H9 (cell line): ENCODE measurements at regions not wholly inside any gene's neighbourhood (a gene's known extent, or its start where the extent isn't known, plus 50 kb on each side); places are given as distances from the start of the nearest gene placed in this dataset.

Experiments
- DNase-seq: peaks from one replicate; pipeline ENCODE4 v3.0.0-alpha.2; 2017
- H2AFZ ChIP-seq: one replicate; pipeline ENCODE4 v1.6.1; 2013; ENCODE audit warnings: mild to moderate bottlenecking, low read length, control low read depth, moderate library complexity
- H2AK5ac ChIP-seq: 2 replicates; pipeline ENCODE4 v1.6.1; 2013; ENCODE audit warnings: low read length, control low read depth, mixed read lengths; ENCODE audit not compliant: insufficient read length
- H2BK120ac ChIP-seq: one replicate; pipeline ENCODE4 v1.6.1; 2013; ENCODE audit warnings: low read depth, mild to moderate bottlenecking, low read length, control low read depth, inconsistent platforms; ENCODE audit not compliant: poor library complexity, severe bottlenecking
- H2BK12ac ChIP-seq: 2 replicates; pipeline ENCODE4 v1.6.1; 2013; ENCODE audit warnings: low read length, control low read depth, mixed read lengths, low read depth; ENCODE audit not compliant: insufficient read length
- H2BK15ac ChIP-seq: 2 replicates; pipeline ENCODE4 v1.6.1; 2013; ENCODE audit warnings: low read depth, low read length, control low read depth
- H2BK20ac ChIP-seq: one replicate; pipeline ENCODE4 v1.6.1; 2013; ENCODE audit warnings: low read depth, mild to moderate bottlenecking, low read length, control low read depth, inconsistent platforms; ENCODE audit not compliant: poor library complexity, severe bottlenecking
- H2BK5ac ChIP-seq: 2 replicates; pipeline ENCODE4 v1.6.1; 2013; ENCODE audit warnings: low read length, control low read depth, mixed read lengths; ENCODE audit not compliant: insufficient read length
- H3K14ac ChIP-seq: 2 replicates; pipeline ENCODE4 v1.6.1; 2013; ENCODE audit warnings: low read length, control low read depth; ENCODE audit not compliant: insufficient read depth
- H3K18ac ChIP-seq: 2 replicates; pipeline ENCODE4 v1.6.1; 2013; ENCODE audit warnings: low read depth, mild to moderate bottlenecking, mixed read lengths, low read length, control low read depth; ENCODE audit not compliant: insufficient read length
- H3K23ac ChIP-seq: 2 replicates; pipeline ENCODE4 v1.6.1; 2013; ENCODE audit warnings: low read length, control low read depth, mixed read lengths, low read depth; ENCODE audit not compliant: insufficient read length
- H3K23me2 ChIP-seq: 2 replicates; pipeline ENCODE4 v1.6.1; 2013; ENCODE audit warnings: low read depth, mild to moderate bottlenecking, mixed read lengths, low read length, control low read depth; ENCODE audit not compliant: insufficient read length, poor library complexity, severe bottlenecking
- H3K27ac ChIP-seq: 2 replicates; pipeline ENCODE4 v1.5.1; 2013; ENCODE audit warnings: low read length, control low read depth, mixed read lengths, low read depth; ENCODE audit not compliant: insufficient read length
- H3K27me3 ChIP-seq: 2 replicates; pipeline ENCODE4 v1.6.1; 2013; ENCODE audit warnings: low read length, control low read depth, inconsistent platforms; ENCODE audit not compliant: insufficient read depth
- H3K4ac ChIP-seq: 2 replicates; pipeline ENCODE4 v1.6.1; 2013; ENCODE audit warnings: low read depth, mild to moderate bottlenecking, control low read depth, inconsistent platforms, low read length, moderate library complexity
- H3K4me1 ChIP-seq: 2 replicates; pipeline ENCODE4 v1.6.1; 2013; ENCODE audit warnings: low read length, control low read depth, inconsistent platforms; ENCODE audit not compliant: insufficient read depth
- H3K4me2 ChIP-seq: 2 replicates; pipeline ENCODE4 v1.6.1; 2013; ENCODE audit warnings: low read length, control low read depth, mixed read lengths; ENCODE audit not compliant: insufficient read length, insufficient read depth
- H3K56ac ChIP-seq: 2 replicates; pipeline ENCODE4 v1.6.1; 2013; ENCODE audit warnings: low read depth, mild to moderate bottlenecking, mixed read lengths, low read length, control low read depth; ENCODE audit not compliant: insufficient read length
- H3K79me1 ChIP-seq: 2 replicates; pipeline ENCODE4 v1.6.1; 2013; ENCODE audit warnings: low read depth, mild to moderate bottlenecking, moderate library complexity, low read length, control low read depth, inconsistent platforms; ENCODE audit not compliant: insufficient read depth, poor library complexity, severe bottlenecking
- H3K79me2 ChIP-seq: 2 replicates; pipeline ENCODE4 v1.6.1; 2013; ENCODE audit warnings: low read length, control low read depth, inconsistent platforms; ENCODE audit not compliant: insufficient read depth
- H3K9ac ChIP-seq: 2 replicates; pipeline ENCODE4 v1.6.1; 2013; ENCODE audit warnings: low read length, control low read depth, mixed read lengths; ENCODE audit not compliant: insufficient read length; ENCODE audit errors: extremely low read depth
- H3K9me3 ChIP-seq: one replicate; pipeline ENCODE4 v1.6.1; 2013; ENCODE audit warnings: low read depth, low read length, inconsistent platforms; ENCODE audit not compliant: control insufficient read depth
- H3T11ph ChIP-seq: one replicate; pipeline ENCODE4 v1.6.1; 2013; ENCODE audit warnings: mild to moderate bottlenecking, low read length, control low read depth, inconsistent platforms
- H4K20me1 ChIP-seq: one replicate; pipeline ENCODE4 v1.6.1; 2013; ENCODE audit not compliant: control insufficient read depth, insufficient read length, insufficient read depth
- H4K5ac ChIP-seq: 2 replicates; pipeline ENCODE4 v1.6.1; 2013; ENCODE audit warnings: low read depth, mild to moderate bottlenecking, mixed read lengths, low read length, control low read depth; ENCODE audit not compliant: insufficient read length
- H4K8ac ChIP-seq: replicated peaks from 2 replicates; pipeline ENCODE4 v1.6.1; 2013; ENCODE audit warnings: low read length, control low read depth, mixed read lengths, low read depth; ENCODE audit not compliant: insufficient read length
- H4K91ac ChIP-seq: 2 replicates; pipeline ENCODE4 v1.6.1; 2013; ENCODE audit warnings: low read depth, mild to moderate bottlenecking, moderate library complexity, mixed read lengths, low read length, control low read depth; ENCODE audit not compliant: insufficient read length
- H3K27ac Mint-ChIP-seq, 3 experiments: 2 replicates in 2 of 3; 3 replicates in 1 of 3; pipeline ENCODE4 v1.8.0; 2020 to 2021; ENCODE audit warnings: mixed read lengths in 3 of 3, mild to moderate bottlenecking in 1 of 3, moderate library complexity in 1 of 3
- H3K27me3 Mint-ChIP-seq: 2 replicates; pipeline ENCODE4 v1.8.0; 2021; ENCODE audit warnings: low read depth, mild to moderate bottlenecking, moderate library complexity, mixed read lengths
- H3K36me3 Mint-ChIP-seq, 3 experiments: 2 replicates in 2 of 3; 3 replicates in 1 of 3; pipeline ENCODE4 v1.8.0; 2020 to 2021; ENCODE audit warnings: low read depth in 3 of 3, mixed read lengths in 3 of 3; ENCODE audit not compliant: insufficient read depth in 1 of 3
- H3K4me1 Mint-ChIP-seq, 2 experiments: 2 replicates each; pipeline ENCODE4 v1.8.0; 2020; ENCODE audit warnings: mixed read lengths in 2 of 2
- H3K4me3 Mint-ChIP-seq, 2 experiments: 2 replicates in 1 of 2; 3 replicates in 1 of 2; pipeline ENCODE4 v1.8.0; 2020 to 2021; ENCODE audit warnings: mild to moderate bottlenecking in 2 of 2, mixed read lengths in 2 of 2, moderate library complexity in 1 of 2
- H3K9me3 Mint-ChIP-seq, 2 experiments: 2 replicates in 1 of 2; 3 replicates in 1 of 2; pipeline ENCODE4 v1.8.0; 2020; ENCODE audit warnings: mild to moderate bottlenecking in 2 of 2, mixed read lengths in 2 of 2, moderate library complexity in 1 of 2
- CTCF ChIP-seq: fragments of 200-600 bp; sonication (generic); conservative IDR thresholded peaks from 3 replicates; pipeline ENCODE4 v1.8.0; 2021; ENCODE audit warnings: antibody characterized with exemption, mild to moderate bottlenecking
- WGBS: extraction: QIAGEN DNeasy Blood & Tissue Kit; methylation state at CpG from one replicate; pipeline ENCODE4 v1.1.7; 2013; ENCODE audit warnings: missing lambda C conversion rate, low lambda C conversion rate, mixed read lengths; ENCODE audit not compliant: insufficient read length; ENCODE audit errors: extremely low coverage; 5-methylcytosine and 5-hydroxymethylcytosine counted together

GRCh38 chr6:3601570-3601969 is 144.7 kb upstream of the SLC22A23 start:
- Histone ChIP-seq H2AFZ (no peak overlapping the region), H3T11ph (no peak overlapping the region), H3K18ac (no peak overlapping the region), H2AK5ac (no peak overlapping the region), H3K23me2 (no peaks in the 10 kb centered on the region), H4K20me1 (no peaks in the 10 kb centered on the region), H4K5ac (no peak overlapping the region), H4K8ac (no peak overlapping the region), H4K91ac (no peak overlapping the region), H3K14ac (no peak overlapping the region), H2BK12ac (no peak overlapping the region), H2BK5ac (no peak overlapping the region), H3K9me3 (no peaks in the 10 kb centered on the region), H3K4me1 (no peaks in the 10 kb centered on the region), H3K4me2 (no peak overlapping the region), H3K4ac (no peak overlapping the region), H2BK20ac (no peak overlapping the region), H2BK120ac (no peak overlapping the region), H2BK15ac (no peak overlapping the region), H3K79me2 (no peaks in the 10 kb centered on the region), H3K27ac (no peak overlapping the region), H3K56ac (no peak overlapping the region), H3K27me3 (no peaks in the 10 kb centered on the region), H3K9ac (no peak overlapping the region), H3K79me1 (no peaks in the 10 kb centered on the region), H3K23ac (no peak overlapping the region)
- H3K9me3 Mint-ChIP-seq = peaks cover 12 to 15% of the 10 kb centered on the region in 2 experiments
- peaks cover 0 to 5% (median 0%) of the 10 kb centered on the region in 3 experiments; a peak in 1 of 7 replicates for H3K36me3 Mint-ChIP-seq
- peaks cover 4% of the 10 kb centered on the region for H3K27me3 Mint-ChIP-seq
- no CpG with 5 or more reads among the region's 3 CpGs for WGBS
- no peak for DNase-seq
- H3K27ac Mint-ChIP-seq = no peak overlapping the region
- H3K4me1 Mint-ChIP-seq = no peaks in the 10 kb centered on the region
- H3K4me3 Mint-ChIP-seq = no peak overlapping the region
- no peak for TF ChIP-seq CTCF
